Transverse colon (tissue), 4 donors: ENCODE measurements at regions not wholly inside any gene's neighbourhood (a gene's known extent, or its start where the extent isn't known, plus 50 kb on each side); places are given as distances from the start of the nearest gene placed in this dataset.

Source experiments
- CTCF ChIP-seq, 5 experiments: fragments of 200-600 bp in 3 of 5; fragments of 450-650 bp in 2 of 5; sonication (generic) in 3 of 5; IDR thresholded peaks; 1 replicate in 2 of 5; 2 replicates in 3 of 5; pipeline ENCODE4 v1.5.1; 2016 to 2017; ENCODE audit warnings: antibody characterized with exemption in 5 of 5, inconsistent platforms in 3 of 5, mild to moderate bottlenecking in 2 of 5, moderate library complexity in 1 of 5
- EP300 ChIP-seq: sonication (generic); formaldehyde crosslinking; IDR thresholded peaks from one replicate; pipeline ENCODE4 v1.6.1; 2017; ENCODE audit warnings: antibody characterized with exemption, low read depth
- POLR2A ChIP-seq: fragments of 450-650 bp; IDR thresholded peaks from one replicate; pipeline ENCODE4 v1.6.1; 2016; ENCODE audit warnings: antibody characterized with exemption, mild to moderate bottlenecking, moderate library complexity
- POLR2AphosphoS5 ChIP-seq, 3 donors: sonication (generic); formaldehyde crosslinking; IDR thresholded peaks; one replicate each; pipeline ENCODE4 v1.6.1; 2016; ENCODE audit warnings: antibody characterized with exemption in 3 of 3

- TF ChIP-seq CTCF (IDR thresholded peaks at IDR 0.05) (no peak), POLR2AphosphoS5 (IDR thresholded peaks at IDR 0.05) (no peak), POLR2A (no peak), EP300 (no peak)
These were observed 270.0 kb downstream of the CYRIA start for GRCh38 chr2:16395601-16396000.
